Lung (tissue), 11 donors: ENCODE measurements at regions not wholly inside any gene's neighbourhood (a gene's known extent, or its start where the extent isn't known, plus 50 kb on each side); places are given as distances from the start of the nearest gene placed in this dataset.

ENCODE experiments used
- ATAC-seq: fragments of 200-7000 bp; cut with Tn5 transposase; one replicate; pipeline ENCODE4 v1.9.1; 2020; ENCODE audit warnings: moderate number of reproducible peaks; ENCODE audit not compliant: insufficient read depth, low FRiP score
- DNase-seq, 3 donors: peaks; one replicate each; pipeline ENCODE4 v3.0.0-alpha.2; 2013 to 2017
- H3K27ac ChIP-seq, 2 donors: one replicate each; pipeline ENCODE4 v1.5.1; 2013; ENCODE audit warnings: mild to moderate bottlenecking in 2 of 2, moderate library complexity in 2 of 2, control low read depth in 1 of 2, inconsistent platforms in 1 of 2, low read depth in 1 of 2, low read length in 1 of 2
- H3K27me3 ChIP-seq, 3 donors: one replicate each; pipeline ENCODE4 v1.5.1; 2013; ENCODE audit warnings: low read length in 2 of 3; ENCODE audit not compliant: control insufficient read depth in 3 of 3, insufficient read depth in 3 of 3
- H3K36me3 ChIP-seq, 4 donors: one replicate each; pipeline ENCODE4 v1.5.1; 2013; ENCODE audit warnings: low read length in 4 of 4, mild to moderate bottlenecking in 1 of 4, moderate library complexity in 1 of 4; ENCODE audit not compliant: control insufficient read depth in 4 of 4, insufficient read depth in 4 of 4
- H3K4me1 ChIP-seq, 5 donors: one replicate each; pipeline ENCODE4 v1.5.1; 2013; ENCODE audit warnings: low read length in 5 of 5, mild to moderate bottlenecking in 2 of 5, moderate library complexity in 1 of 5; ENCODE audit not compliant: control insufficient read depth in 5 of 5, insufficient read depth in 5 of 5
- H3K4me3 ChIP-seq: one replicate; pipeline ENCODE4 v1.5.1; 2013; ENCODE audit warnings: mild to moderate bottlenecking, control low read depth, moderate library complexity
- H3K9ac ChIP-seq, 2 donors: one replicate each; pipeline ENCODE4 v1.5.1; 2013; ENCODE audit warnings: low read length in 2 of 2, control low read depth in 1 of 2; ENCODE audit not compliant: insufficient read depth in 1 of 2
- H3K9me3 ChIP-seq, 4 donors: one replicate each; pipeline ENCODE4 v1.5.1; 2013; ENCODE audit warnings: low read length in 3 of 4, mild to moderate bottlenecking in 1 of 4, moderate library complexity in 1 of 4; ENCODE audit not compliant: control insufficient read depth in 4 of 4, insufficient read depth in 3 of 4
- CTCF ChIP-seq: IDR thresholded peaks from 2 replicates; pipeline ENCODE4 v1.5.1; 2012; ENCODE audit warnings: mild to moderate bottlenecking; ENCODE audit errors: control extremely low read depth, extremely low read depth
- WGBS, 2 donors: extraction: QIAGEN DNeasy Blood & Tissue Kit; methylation state at CpG; one replicate each; pipeline ENCODE4 v1.1.7; 2013; 5-methylcytosine and 5-hydroxymethylcytosine counted together
- donor health status: control.
- donor health status: control.
- donor health status: Bipolar disorder and iron deficiency.
- donor health status: healthy.
- donor health status: DM: yes; HTN: yes; CAD: no.

- WGBS, 2 donors: 40% methylated on average over 1 of the region's 1 CpG
- no peak for TF ChIP-seq CTCF
Measured at GRCh38 chr4:167616476-167616875, 382.2 kb upstream of the SPOCK3 start.

GRCh38 chr4:167622481-167623240 lies 388.4 kb upstream of the SPOCK3 start:
- Histone ChIP-seq H3K36me3 (no peaks in the 10 kb centered on the region), H3K27ac (no peak overlapping the region), H3K4me3 (no peak overlapping the region), H3K9me3 (peaks cover 0 to 5% (median 0%) of the 10 kb centered on the region in 4 donors), H3K4me1 (no peaks in the 10 kb centered on the region), H3K9ac (no peak overlapping the region), H3K27me3 (no peaks in the 10 kb centered on the region)
- DNase-seq (peak; percentile 60 to 62 (median 61)), ATAC-seq (peak; percentile 27)
- 50 to 52% methylated on average over 10 of the region's 10 CpGs for WGBS, 2 donors
- TF ChIP-seq CTCF: no peak

More at GRCh38 chr4:167616476-167616875, 382.2 kb upstream of the SPOCK3 start:
- no peaks in the 10 kb centered on the region for H3K27me3 ChIP-seq
- H3K36me3 ChIP-seq: no peaks in the 10 kb centered on the region
- DNase-seq (no peak), ATAC-seq (no peak)
- H3K27ac ChIP-seq: no peak overlapping the region
- peaks cover 0 to 8% (median 0%) of the 10 kb centered on the region in 4 donors for H3K9me3 ChIP-seq
- H3K9ac ChIP-seq: no peak overlapping the region
- H3K4me1 ChIP-seq: no peaks in the 10 kb centered on the region
- H3K4me3 ChIP-seq: no peak overlapping the region

GRCh38 chr4:167623241-167623572 lies 388.9 kb upstream of the SPOCK3 start:
- no peak overlapping the region for H3K9ac ChIP-seq
- H3K4me3 ChIP-seq: no peak overlapping the region
- TF ChIP-seq CTCF: no peak
- no peaks in the 10 kb centered on the region for H3K36me3 ChIP-seq
- H3K27ac ChIP-seq: no peak overlapping the region
- 78 to 88% methylated on average over 3 of the region's 3 CpGs for WGBS, 2 donors
- H3K9me3 ChIP-seq: peaks cover 0 to 5% (median 0%) of the 10 kb centered on the region in 4 donors
- ATAC-seq (no peak), DNase-seq (no peak)
- H3K4me1 ChIP-seq: no peaks in the 10 kb centered on the region
- no peaks in the 10 kb centered on the region for H3K27me3 ChIP-seq

- Histone ChIP-seq H3K4me3 (no peak overlapping the region), H3K9ac (no peak overlapping the region), H3K27ac (no peak overlapping the region), H3K27me3 (no peaks in the 10 kb centered on the region), H3K36me3 (no peaks in the 10 kb centered on the region), H3K9me3 (peaks cover 0 to 3% (median 0%) of the 10 kb centered on the region in 4 donors), H3K4me1 (no peaks in the 10 kb centered on the region)
- no peak for TF ChIP-seq CTCF
- ATAC-seq (no peak), DNase-seq (no peak)
- WGBS, 2 donors: 87 to 88% methylated on average over 2 of the region's 2 CpGs
Measured at GRCh38 chr4:167629272-167629671, 395.0 kb upstream of the SPOCK3 start.
